Astrocyte (in vitro differentiated cells and primary cell): ENCODE measurements at regions not wholly inside any gene's neighbourhood (a gene's known extent, or its start where the extent isn't known, plus 50 kb on each side); places are given as distances from the start of the nearest gene placed in this dataset.

ENCODE experiments used
- EZH2 ChIP-seq: IDR thresholded peaks from 2 replicates; pipeline ENCODE4 v1.6.1; 2012; ENCODE audit warnings: mild to moderate bottlenecking, low read length, inconsistent platforms; ENCODE audit not compliant: insufficient read depth
- TF ChIP-seq, protein P1 (sequence below): IDR thresholded peaks from 2 replicates; pipeline ENCODE4 v1.5.1; 2011; ENCODE audit warnings: low read depth, mild to moderate bottlenecking, inconsistent platforms, low read length, moderate library complexity; ENCODE audit not compliant: insufficient read depth

GRCh38 chr6:76682842-76683241 is 610.4 kb upstream of the IMPG1 start:
- TF ChIP-seq, protein P1, sequence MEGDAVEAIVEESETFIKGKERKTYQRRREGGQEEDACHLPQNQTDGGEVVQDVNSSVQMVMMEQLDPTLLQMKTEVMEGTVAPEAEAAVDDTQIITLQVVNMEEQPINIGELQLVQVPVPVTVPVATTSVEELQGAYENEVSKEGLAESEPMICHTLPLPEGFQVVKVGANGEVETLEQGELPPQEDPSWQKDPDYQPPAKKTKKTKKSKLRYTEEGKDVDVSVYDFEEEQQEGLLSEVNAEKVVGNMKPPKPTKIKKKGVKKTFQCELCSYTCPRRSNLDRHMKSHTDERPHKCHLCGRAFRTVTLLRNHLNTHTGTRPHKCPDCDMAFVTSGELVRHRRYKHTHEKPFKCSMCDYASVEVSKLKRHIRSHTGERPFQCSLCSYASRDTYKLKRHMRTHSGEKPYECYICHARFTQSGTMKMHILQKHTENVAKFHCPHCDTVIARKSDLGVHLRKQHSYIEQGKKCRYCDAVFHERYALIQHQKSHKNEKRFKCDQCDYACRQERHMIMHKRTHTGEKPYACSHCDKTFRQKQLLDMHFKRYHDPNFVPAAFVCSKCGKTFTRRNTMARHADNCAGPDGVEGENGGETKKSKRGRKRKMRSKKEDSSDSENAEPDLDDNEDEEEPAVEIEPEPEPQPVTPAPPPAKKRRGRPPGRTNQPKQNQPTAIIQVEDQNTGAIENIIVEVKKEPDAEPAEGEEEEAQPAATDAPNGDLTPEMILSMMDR = peak; percentile 32
- TF ChIP-seq EZH2 = no peak
